HCT116 (cell line): ENCODE measurements at regions not wholly inside any gene's neighbourhood (a gene's known extent, or its start where the extent isn't known, plus 50 kb on each side); places are given as distances from the start of the nearest gene placed in this dataset.

Experiments
- ATAC-seq: fragments of 200-7000 bp; cut with Tn5 transposase; 2 replicates; pipeline ENCODE4 v1.9.1; 2020; ENCODE audit warnings: mild to moderate bottlenecking, moderate library complexity
- BruUV-seq: library from RNA; stranded (reverse); fragments of 400-500 nt; replicated peaks from 2 replicates; lab custom pipeline; 2021; lab: Mats Ljungman, UMichigan
- CTCF ChIA-PET: fragments of 300-600 bp; sonication (Branson Sonifier 250); formaldehyde crosslinking; loops from one replicate; lab custom pipeline; 2021; ENCODE audit warnings: antibody characterized with exemption; lab: Charles Lee
- POLR2A ChIA-PET: fragments of 300-600, 350-600 bp; sonication (Branson Sonifier 250); formaldehyde crosslinking; loops from one replicate; lab custom pipeline; 2021; ENCODE audit warnings: antibody characterized with exemption; lab: Charles Lee
- RAD21 ChIA-PET, 2 experiments: fragments of 300-600 bp; sonication (Branson Sonifier 250); formaldehyde crosslinking; loops; one replicate each; lab custom pipeline; 2023; ENCODE audit warnings: low total read pairs in 2 of 2; ENCODE audit not compliant: uncharacterized antibody in 2 of 2, unreplicated experiment in 2 of 2, low non-redundant PET in 1 of 2; lab: Charles Lee
- DNase-seq: peaks from one replicate; pipeline ENCODE4 v3.0.0-alpha.2; 2010; ENCODE audit warnings: low read depth, low spot score
- H2AFZ ChIP-seq: fragments of 200-600 bp; shearing (Covaris generic), sonication (generic); 2 replicates; pipeline ENCODE4 v1.6.1; 2017; ENCODE audit warnings: low read depth, mixed run types, mixed read lengths, antibody characterized with exemption, low read length; ENCODE audit not compliant: poor library complexity, severe bottlenecking
- H3K27ac ChIP-seq: 2 replicates; pipeline ENCODE4 v1.5.1; 2012; ENCODE audit warnings: low read depth, low read length
- H3K27me3 ChIP-seq: fragments of 200-600 bp; sonication (generic); 2 replicates; pipeline ENCODE4 v1.6.1; 2016; ENCODE audit warnings: mixed run types, low read length, mixed read lengths; ENCODE audit not compliant: insufficient read depth
- H3K36me3 ChIP-seq, 2 experiments: fragments of 200-500 bp in 1 of 2; fragments of 200-600 bp in 1 of 2; sonication (Bioruptor generic) in 1 of 2; sonication (generic) in 1 of 2; 2 replicates each; pipeline versions ENCODE4 v1.5.1 to v1.6.1; 2014 to 2016; ENCODE audit warnings: low read length in 2 of 2, inconsistent platforms in 1 of 2, mixed read lengths in 1 of 2, mixed run types in 1 of 2; ENCODE audit not compliant: insufficient read depth in 2 of 2, control insufficient read depth in 1 of 2
- H3K4me1 ChIP-seq, 2 experiments: fragments of 200-600 bp in 1 of 2; sonication (generic) in 1 of 2; 2 replicates each; pipeline versions ENCODE4 v1.5.1 to v1.6.1; 2012 to 2017; ENCODE audit warnings: low read length in 2 of 2, inconsistent platforms in 1 of 2, mild to moderate bottlenecking in 1 of 2, mixed read lengths in 1 of 2, mixed run types in 1 of 2, moderate library complexity in 1 of 2; ENCODE audit not compliant: insufficient read depth in 2 of 2, control insufficient read depth in 1 of 2
- H3K4me2 ChIP-seq: fragments of 200-600 bp; sonication (generic); 2 replicates; pipeline ENCODE4 v1.6.1; 2017; ENCODE audit warnings: mixed run types, low read length, mixed read lengths
- H3K4me3 ChIP-seq, 2 experiments: fragments of 200-600 bp in 1 of 2; sonication (generic) in 1 of 2; replicated peaks in 1 of 2; 2 replicates each; pipeline ENCODE4 v1.5.1; 2011 to 2016; ENCODE audit warnings: low read length in 2 of 2, control low read depth in 1 of 2, low read depth in 1 of 2, mild to moderate bottlenecking in 1 of 2, mixed read lengths in 1 of 2, mixed run types in 1 of 2
- H3K79me2 ChIP-seq: fragments of 200-600 bp; sonication (generic); 2 replicates; pipeline ENCODE4 v1.6.1; 2017; ENCODE audit warnings: mild to moderate bottlenecking, mixed run types, low read length, moderate library complexity, mixed read lengths; ENCODE audit not compliant: insufficient read depth
- H3K9ac ChIP-seq: fragments of 200-600 bp; sonication (generic); 2 replicates; pipeline ENCODE4 v1.6.1; 2016; ENCODE audit warnings: low read length, mixed read lengths
- H3K9me2 ChIP-seq: fragments of 200-600 bp; sonication (generic), shearing (Covaris generic); 2 replicates; pipeline ENCODE4 v1.6.1; 2017; ENCODE audit warnings: mixed run types, mild to moderate bottlenecking, moderate library complexity; ENCODE audit not compliant: insufficient read depth
- H3K9me3 ChIP-seq, 2 experiments: fragments of 200-500 bp in 1 of 2; fragments of 200-600 bp in 1 of 2; sonication (Bioruptor generic) in 1 of 2; sonication (generic) in 1 of 2; 2 replicates each; pipeline ENCODE4 v1.6.1; 2014 to 2017; ENCODE audit warnings: low read length in 2 of 2, mixed read lengths in 2 of 2, inconsistent platforms in 1 of 2, low read depth in 1 of 2, mild to moderate bottlenecking in 1 of 2, mixed run types in 1 of 2, moderate library complexity in 1 of 2; ENCODE audit not compliant: control insufficient read depth in 1 of 2, insufficient read depth in 1 of 2
- H4K20me1 ChIP-seq: fragments of 200-600 bp; sonication (generic), shearing (Covaris generic); 2 replicates; pipeline ENCODE4 v1.6.1; 2017; ENCODE audit warnings: mixed run types, mild to moderate bottlenecking, moderate library complexity; ENCODE audit not compliant: insufficient read depth
- CBX3 ChIP-seq: IDR thresholded peaks from 2 replicates; pipeline ENCODE4 v1.6.1; 2012; ENCODE audit warnings: low read depth
- EZH2 ChIP-seq: fragments of 200-600 bp; sonication (generic); IDR thresholded peaks from 2 replicates; pipeline ENCODE4 v1.6.1; 2017; ENCODE audit warnings: antibody characterized with exemption, mixed run types
- EZH2phosphoT487 ChIP-seq: fragments of 200-600 bp; IDR thresholded peaks from 2 replicates; pipeline ENCODE4 v1.6.1; 2018; ENCODE audit warnings: antibody characterized with exemption, borderline replicate concordance
- FOSL1 ChIP-seq: IDR thresholded peaks from 2 replicates; pipeline ENCODE4 v1.6.1; 2012; ENCODE audit warnings: low read depth
- JUND ChIP-seq: IDR thresholded peaks from 2 replicates; pipeline ENCODE4 v1.6.1; 2012
- POLR2AphosphoS5 ChIP-seq: IDR thresholded peaks from 2 replicates; pipeline ENCODE4 v1.6.1; 2011; ENCODE audit warnings: mild to moderate bottlenecking, low read depth, low read length, moderate library complexity
- RAD21 ChIP-seq: IDR thresholded peaks from 2 replicates; pipeline ENCODE4 v1.6.1; 2012; ENCODE audit warnings: low read depth, mild to moderate bottlenecking
- SIN3A ChIP-seq: IDR thresholded peaks from 2 replicates; pipeline ENCODE4 v1.6.1; 2012; ENCODE audit warnings: low read depth
- SP1 ChIP-seq: IDR thresholded peaks from 2 replicates; pipeline ENCODE4 v1.6.1; 2012; ENCODE audit warnings: low read depth
- SRF ChIP-seq: IDR thresholded peaks from 2 replicates; pipeline ENCODE4 v1.6.1; 2012; ENCODE audit warnings: low read depth
- TCF7L2 ChIP-seq: IDR thresholded peaks from 2 replicates; pipeline ENCODE4 v1.7.0; 2011; ENCODE audit warnings: borderline replicate concordance, inconsistent platforms; ENCODE audit not compliant: insufficient read depth, insufficient read length; ENCODE audit errors: extremely low read depth
- ZBTB33 ChIP-seq: IDR thresholded peaks from 2 replicates; pipeline ENCODE4 v1.6.1; 2011; ENCODE audit warnings: mild to moderate bottlenecking, low read length, moderate library complexity; ENCODE audit not compliant: insufficient replicate concordance; ENCODE audit errors: extremely low read depth
- intact Hi-C: fragments of 100-400 bp; cut with micrococcal nuclease; formaldehyde crosslinking; loops from 2 replicates; pipeline ENCODE4 v1.10.0; 2022
- TF ChIP-seq, protein P1 (sequence below): IDR thresholded peaks from 2 replicates; pipeline ENCODE4 v1.6.1; 2012
- TF ChIP-seq, protein P2 (sequence below): IDR thresholded peaks from 2 replicates; pipeline ENCODE4 v1.6.1; 2012

DNA sequence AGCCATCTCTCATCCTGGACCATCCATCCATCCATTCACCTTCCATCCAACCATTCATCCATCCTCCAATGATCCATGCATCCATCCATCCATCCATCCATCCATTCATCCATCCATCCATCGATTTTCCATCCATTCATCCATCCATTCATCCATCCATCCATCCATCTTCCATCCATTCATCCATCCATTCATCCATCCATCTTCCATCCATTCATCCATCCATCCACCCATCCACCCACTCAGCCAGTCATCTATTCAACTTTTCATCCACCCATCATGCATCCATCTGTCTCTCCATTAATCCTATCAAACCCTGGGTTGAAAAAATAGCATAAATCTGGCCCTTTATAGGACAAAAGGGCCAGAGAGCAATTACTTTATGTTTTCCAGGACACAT, 158.3 kb upstream of the WSCD1 start:
- no peak for ATAC-seq

More for the DNA sequence above, 158.3 kb upstream of the WSCD1 start:
- no peak overlapping the region for H3K4me2 ChIP-seq
- intact Hi-C loops, result no loop called here
- no peak overlapping the region for H2AFZ ChIP-seq
- TF ChIP-seq SP1 (no peak), EZH2 (no peak), POLR2AphosphoS5 (no peak), ZBTB33 (no peak), FOSL1 (no peak), EZH2phosphoT487 (no peak), SRF (no peak), TCF7L2 (no peak), JUND (no peak), RAD21 (no peak), CBX3 (no peak), SIN3A (no peak)
- TF ChIP-seq, protein P1, sequence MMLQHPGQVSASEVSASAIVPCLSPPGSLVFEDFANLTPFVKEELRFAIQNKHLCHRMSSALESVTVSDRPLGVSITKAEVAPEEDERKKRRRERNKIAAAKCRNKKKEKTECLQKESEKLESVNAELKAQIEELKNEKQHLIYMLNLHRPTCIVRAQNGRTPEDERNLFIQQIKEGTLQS, result no peak
- TF ChIP-seq, protein P2, sequence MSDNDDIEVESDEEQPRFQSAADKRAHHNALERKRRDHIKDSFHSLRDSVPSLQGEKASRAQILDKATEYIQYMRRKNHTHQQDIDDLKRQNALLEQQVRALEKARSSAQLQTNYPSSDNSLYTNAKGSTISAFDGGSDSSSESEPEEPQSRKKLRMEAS, result no peak
- H3K9ac ChIP-seq, result no peak overlapping the region
- no peak for DNase-seq
- CTCF ChIA-PET, result no interaction called here
- H4K20me1 ChIP-seq, result no peaks in the 10 kb centered on the region
- no peaks in the 10 kb centered on the region for H3K9me3 ChIP-seq
- peaks cover 16% of the 10 kb centered on the region; the same call in 1 of the 2 replicates for H3K27me3 ChIP-seq
- POLR2A ChIA-PET, result no interaction called here
- no peak overlapping the region for H3K4me3 ChIP-seq
- H3K9me2 ChIP-seq, result no peaks in the 10 kb centered on the region
- RAD21 ChIA-PET, result no interaction called here
- H3K36me3 ChIP-seq, result no peaks in the 10 kb centered on the region
- no peaks in the 10 kb centered on the region for H3K79me2 ChIP-seq
- no TSS peak for BruUV-seq
- H3K4me1 ChIP-seq, result no peaks in the 10 kb centered on the region
- no peak overlapping the region for H3K27ac ChIP-seq
